HPDE6-E6E7 (cell line): ENCODE measurements at regions not wholly inside any gene's neighbourhood (a gene's known extent, or its start where the extent isn't known, plus 50 kb on each side); places are given as distances from the start of the nearest gene placed in this dataset.
"Not testable (repeated sequence)": the region's sequence is repeated elsewhere in the genome, so short reads cannot be mapped to it uniquely, and the experiment has no call there.

Source experiments
- DNase-seq: peaks from one replicate; pipeline ENCODE4 v3.0.0; 2011; ENCODE audit warnings: missing footprints; ENCODE audit errors: extremely low spot score

DNA sequence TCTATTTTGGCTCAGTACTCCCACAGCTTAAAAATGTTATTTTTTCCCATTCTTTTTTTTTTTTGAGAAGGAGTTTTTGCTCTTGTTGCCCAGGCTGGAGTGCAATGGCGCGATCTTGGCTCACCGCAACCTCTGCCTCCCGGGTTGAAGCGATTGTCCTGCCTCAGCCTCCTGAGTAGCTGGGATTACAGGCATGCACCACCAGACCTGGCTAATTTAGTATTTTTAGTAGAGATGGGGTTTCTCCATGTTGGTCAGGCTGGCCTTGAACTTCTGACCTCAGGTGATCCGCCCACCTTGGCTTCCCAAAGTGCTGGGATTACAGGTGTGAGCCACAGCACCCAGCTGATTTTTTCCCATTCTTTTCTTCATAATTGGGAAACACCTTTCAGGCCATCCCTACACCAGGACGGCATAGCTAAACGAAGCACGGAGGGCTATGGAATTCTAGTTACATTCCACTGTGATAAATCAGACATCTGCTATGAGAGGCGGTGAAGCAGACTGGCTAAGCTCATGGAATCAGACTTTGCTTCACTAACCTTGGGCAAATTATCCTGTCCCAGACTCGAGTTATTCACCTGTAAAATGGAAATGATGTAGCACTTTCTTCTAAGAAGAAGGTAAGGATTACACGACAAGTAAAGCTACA is 68.7 kb upstream of the ZFAND5 start:
- not testable (repeated sequence) for DNase-seq

DNA sequence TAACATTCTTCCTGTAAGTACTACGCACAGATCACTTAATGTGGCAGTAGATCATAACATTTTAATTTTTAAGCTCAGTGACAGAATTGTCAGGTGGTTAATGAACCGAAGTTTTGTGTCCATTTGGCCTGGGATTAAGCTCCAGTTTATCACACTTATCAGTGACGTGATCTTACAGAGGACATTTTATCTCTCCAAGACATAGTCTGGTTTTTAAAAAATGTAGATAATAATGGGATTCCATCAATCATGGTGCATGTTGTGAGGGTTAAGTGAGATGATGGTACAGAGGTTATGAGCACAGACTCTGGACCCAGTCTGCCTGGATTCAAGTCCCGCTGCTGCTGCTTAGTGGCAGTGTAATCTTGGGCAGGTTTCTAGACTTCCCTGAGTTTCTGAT is 66.0 kb upstream of the ZFAND5 start:
- no peak for DNase-seq

DNA sequence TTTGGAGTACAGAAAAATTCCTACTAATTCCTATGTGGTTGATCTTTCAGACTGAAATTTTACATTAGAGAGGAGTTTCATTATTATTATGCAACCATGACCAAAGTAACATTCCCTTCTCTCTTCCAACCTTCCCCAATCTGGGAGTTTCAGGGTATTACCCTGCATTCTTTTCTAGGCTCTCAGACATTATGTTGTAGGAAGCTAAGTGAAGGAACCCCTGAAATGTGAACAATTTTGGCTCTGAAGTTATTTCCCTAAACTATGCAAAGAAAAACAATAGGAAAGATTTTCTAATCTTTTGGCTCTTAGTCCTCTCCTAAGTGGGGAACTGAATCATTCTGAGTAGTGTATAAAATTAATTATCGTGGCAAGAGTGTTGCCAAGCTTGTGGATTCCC is 63.3 kb upstream of the ZFAND5 start:
- DNase-seq, result no peak

DNA sequence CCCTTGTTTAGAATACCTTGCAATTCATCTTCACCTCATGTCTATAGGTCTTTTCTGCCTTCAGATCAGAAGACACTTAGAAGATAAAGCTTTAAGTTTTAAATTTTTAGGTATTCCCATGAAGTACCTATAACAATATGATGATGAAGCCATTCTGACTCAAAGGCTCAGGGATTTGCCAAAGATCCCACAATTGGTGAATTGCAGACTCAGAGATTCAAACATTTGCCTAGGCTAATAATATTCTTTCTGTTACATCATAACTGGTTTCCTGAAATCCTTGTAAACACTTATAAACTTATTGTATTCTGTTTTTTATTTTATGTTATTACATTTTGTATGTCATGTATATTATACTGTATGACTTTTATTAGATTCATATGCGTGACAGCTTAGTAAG is 62.8 kb upstream of the ZFAND5 start:
- DNase-seq, result no peak

DNA sequence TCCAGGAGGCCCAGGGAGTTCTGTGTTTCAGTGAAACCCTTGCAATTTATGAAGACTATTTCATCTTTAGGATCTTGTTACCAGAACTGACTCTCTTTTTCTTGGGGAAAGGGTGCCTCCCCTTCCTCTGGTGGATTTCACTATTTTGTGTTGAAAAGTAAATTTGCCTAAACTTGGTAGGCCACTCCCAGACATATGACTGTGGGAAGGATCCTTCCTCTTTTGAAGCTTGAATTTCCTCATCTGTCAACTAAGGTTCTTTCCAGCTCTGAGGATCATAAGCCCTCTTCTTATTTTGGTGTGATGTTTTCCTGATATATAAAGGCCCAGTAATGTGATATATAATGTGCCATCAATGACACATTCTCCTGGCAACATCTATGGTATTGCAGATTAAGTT is 59.1 kb upstream of the ZFAND5 start:
- no peak for DNase-seq

DNA sequence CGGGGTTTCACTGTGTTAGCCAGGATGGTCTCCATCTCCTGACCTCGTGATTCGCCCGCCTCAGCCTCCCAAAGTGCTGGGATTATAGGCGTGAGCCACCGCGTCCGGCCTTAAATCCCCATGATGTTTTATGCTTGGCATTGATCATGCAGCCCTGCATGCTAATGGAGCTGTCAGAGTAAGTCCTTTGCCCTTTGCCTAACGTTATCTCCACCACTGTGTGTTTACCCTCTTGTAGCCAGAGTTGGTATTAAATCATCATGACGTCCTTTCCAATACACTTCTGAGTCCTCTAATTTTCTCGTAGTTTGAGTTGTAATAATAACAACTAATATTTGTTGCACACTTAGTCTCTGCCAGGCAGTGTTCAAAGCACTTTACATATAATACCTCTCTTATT is 57.2 kb upstream of the ZFAND5 start:
- no peak for DNase-seq

DNA sequence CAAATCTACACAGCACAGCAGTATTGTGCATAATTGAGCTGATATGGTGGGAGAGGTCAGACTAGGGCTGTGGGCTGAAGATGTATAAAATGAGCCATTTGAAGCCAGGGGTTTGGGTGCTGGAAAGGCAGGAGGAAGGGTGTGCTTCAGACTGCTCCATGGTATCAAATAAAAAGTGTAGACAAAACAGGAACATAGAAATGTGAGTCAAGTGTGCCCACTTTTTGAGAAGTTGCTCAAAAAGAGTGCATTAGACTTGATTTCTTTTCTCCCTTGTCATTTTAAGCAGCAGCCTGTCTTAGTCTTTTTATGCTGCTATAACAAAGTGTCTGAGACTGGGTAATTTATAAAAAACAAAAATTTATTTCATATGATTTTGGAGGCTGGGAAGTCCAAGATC is 55.8 kb upstream of the ZFAND5 start:
- DNase-seq, result no peak

DNA sequence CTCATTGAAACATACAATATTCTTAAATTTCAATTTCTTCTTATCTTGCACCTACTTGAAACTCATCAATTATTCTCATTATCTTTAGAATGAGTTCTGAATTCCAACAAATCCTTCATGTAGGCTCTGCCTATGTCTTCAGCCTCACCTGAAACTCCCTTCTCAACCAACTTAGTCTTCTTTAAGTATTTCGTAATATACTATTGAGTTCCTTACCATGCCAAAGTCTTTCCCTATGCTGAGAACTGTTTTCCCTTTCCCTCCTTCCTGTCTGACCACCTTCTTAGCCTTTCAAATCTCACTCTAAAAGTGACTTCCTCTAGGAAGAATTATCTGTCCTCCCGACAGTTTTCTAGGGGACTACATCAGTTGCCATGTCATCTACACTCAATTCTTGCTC is 50.9 kb upstream of the ZFAND5 start:
- no peak for DNase-seq

DNA sequence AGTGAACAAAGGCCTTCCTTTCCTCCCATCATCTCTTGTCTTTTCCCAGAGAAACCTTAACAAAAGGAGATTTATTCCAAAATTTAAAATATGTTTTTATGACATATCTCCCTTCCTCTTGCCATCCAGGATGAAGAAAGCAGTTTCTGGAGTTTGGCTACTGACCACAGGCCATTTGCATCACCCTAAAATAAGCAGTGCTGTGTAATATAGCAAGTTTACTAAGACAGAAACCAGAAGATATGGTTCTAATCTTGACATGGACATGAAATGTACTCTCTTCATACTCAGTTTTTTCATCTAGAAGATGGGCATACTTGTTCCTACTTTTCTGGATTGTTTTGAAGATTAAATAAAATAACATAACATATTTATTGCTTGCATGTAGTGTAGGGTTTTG is 50.2 kb upstream of the ZFAND5 start:
- DNase-seq, result no peak
